ENCODE measurements at regions not wholly inside any gene's neighbourhood (a gene's known extent, or its start where the extent isn't known, plus 50 kb on each side); places are given as distances from the start of the nearest gene placed in this dataset.

GRCh38 chr13:62250501-62251201, 835.0 kb upstream of the PCDH20 start:
- DNase-seq (ENCODE audit: low spot score) = no peak
- no peak overlapping the region for H3K4me2 ChIP-seq (ENCODE audit: low read depth, low read length)
- H3K79me2 ChIP-seq (ENCODE audit: insufficient read depth, low read length) = no peaks in the 10 kb centered on the region
- H3K9ac ChIP-seq (ENCODE audit: insufficient read depth, low read depth, low read length) = no peak overlapping the region
- no peaks in the 10 kb centered on the region for H3K27me3 ChIP-seq (ENCODE audit: control insufficient read depth in 1 of 2, insufficient read depth in 2 of 2, low read length in 2 of 2)
- TF ChIP-seq SNAPC4 (CRISPR knock-in tag; IDR thresholded peaks at IDR 0.05) (no peak), SKI (IDR thresholded peaks at IDR 0.05; ENCODE audit: partially characterized antibody) (no peak), FOSL2 (CRISPR knock-in tag; IDR thresholded peaks at IDR 0.05) (no peak), NFIB (CRISPR knock-in tag; IDR thresholded peaks at IDR 0.05; ENCODE audit: borderline replicate concordance) (no peak), SRSF4 (IDR thresholded peaks at IDR 0.05; ENCODE audit: low read depth, low read length, poor library complexity, severe bottlenecking) (no peak), PHF20 (CRISPR knock-in tag; IDR thresholded peaks at IDR 0.05) (no peak), ZNF777 (CRISPR knock-in tag; IDR thresholded peaks at IDR 0.05) (no peak)
- in situ Hi-C loops (cut with HindIII; ENCODE audit: extremely low pct_ligation_motif_present, low pct_unique_long_range_greater_than_20kb) (no loop called here), intact Hi-C loops (cut with micrococcal nuclease; ENCODE audit: unreplicated experiment) (no loop called here)
- no peaks in the 10 kb centered on the region for H4K20me1 ChIP-seq (ENCODE audit: insufficient read depth, low read length)
- no peaks in the 10 kb centered on the region for H3K36me3 ChIP-seq (replicated peaks in 1 of 2; ENCODE audit: control insufficient read depth in 1 of 2, insufficient read depth in 2 of 2, low read length in 2 of 2)
- WGBS (ENCODE audit: low lambda C conversion rate) = 13% methylated on average over 8 of the region's 10 CpGs
- CTCF ChIA-PET (ENCODE audit: low intra/inter-chr PET ratio, low total read pairs) = no interaction called here
- H2AFZ ChIP-seq (ENCODE audit: low read length) = no peak overlapping the region
- H3K4me1 ChIP-seq (ENCODE audit: insufficient read depth, low read length) = no peaks in the 10 kb centered on the region
- ATAC-seq = no peak
- FAIRE-seq = no peak
- POLR2A ChIA-PET = no interaction called here
- H3K9me3 ChIP-seq (ENCODE audit: low read length) = no peaks in the 10 kb centered on the region
- no peak overlapping the region for H3K27ac ChIP-seq (ENCODE audit: extremely low read length, insufficient read depth, low read length)
- no peak overlapping the region for H3K4me3 ChIP-seq (replicated peaks in 1 of 3; ENCODE audit: insufficient read depth in 1 of 3, low read depth in 2 of 3, low read length in 3 of 3)
- no TSS peak for BruUV-seq (replicated peaks)
